Fibroblast of the aortic adventitia (primary cell): ENCODE measurements at regions not wholly inside any gene's neighbourhood (a gene's known extent, or its start where the extent isn't known, plus 50 kb on each side); places are given as distances from the start of the nearest gene placed in this dataset.
A peak's percentile ranks its signal among the peaks of the same experiment; 100 is the strongest.

ENCODE experiments used
- DNase-seq: peaks from one replicate; pipeline ENCODE4 v3.0.0-alpha.2; 2010; ENCODE audit warnings: low read depth
- H3K4me3 ChIP-seq: 2 replicates; pipeline ENCODE4 v1.5.1; 2011; ENCODE audit warnings: low read depth, mild to moderate bottlenecking, control low read depth, low read length, moderate library complexity
- CTCF ChIP-seq: IDR thresholded peaks from 2 replicates; pipeline ENCODE4 v1.5.1; 2011; ENCODE audit warnings: mild to moderate bottlenecking, low read length, control low read depth, inconsistent platforms; ENCODE audit not compliant: insufficient read depth

- TF ChIP-seq CTCF, result no peak
- peak; percentile 49 for DNase-seq
- no peak overlapping the region for H3K4me3 ChIP-seq
Observed at GRCh38 chr20:53872561-53873229, 197.7 kb downstream of the BCAS1 start.

DNA sequence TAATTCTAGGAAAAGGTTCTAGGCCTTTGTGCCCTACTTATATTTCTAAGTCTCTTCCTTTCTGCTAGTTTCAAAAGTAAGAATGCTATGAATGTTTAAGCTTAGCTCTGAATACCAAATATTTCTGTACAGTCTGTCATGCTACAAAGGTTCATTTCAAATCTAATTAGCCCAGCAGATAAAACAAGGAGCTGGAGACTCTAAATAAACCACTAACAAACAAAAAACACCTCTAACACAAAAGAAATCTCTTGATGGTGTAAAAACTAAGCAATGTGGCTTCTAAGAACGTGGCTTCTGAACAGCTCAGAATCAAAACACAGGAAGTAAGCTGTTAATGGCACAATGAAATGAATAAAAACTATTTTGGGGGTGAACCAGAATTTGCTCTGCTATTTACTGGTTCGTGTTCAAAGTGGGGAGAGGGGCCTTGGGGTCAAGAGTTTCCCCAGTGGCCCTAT is 198.3 kb downstream of the BCAS1 start:
- TF ChIP-seq CTCF, result no peak
- peak; percentile 23 for DNase-seq
- no peak overlapping the region for H3K4me3 ChIP-seq

GRCh38 chr20:53871541-53871940 is 198.9 kb downstream of the BCAS1 start:
- H3K4me3 ChIP-seq, result no peak overlapping the region
- no peak for TF ChIP-seq CTCF
- no peak for DNase-seq

DNA sequence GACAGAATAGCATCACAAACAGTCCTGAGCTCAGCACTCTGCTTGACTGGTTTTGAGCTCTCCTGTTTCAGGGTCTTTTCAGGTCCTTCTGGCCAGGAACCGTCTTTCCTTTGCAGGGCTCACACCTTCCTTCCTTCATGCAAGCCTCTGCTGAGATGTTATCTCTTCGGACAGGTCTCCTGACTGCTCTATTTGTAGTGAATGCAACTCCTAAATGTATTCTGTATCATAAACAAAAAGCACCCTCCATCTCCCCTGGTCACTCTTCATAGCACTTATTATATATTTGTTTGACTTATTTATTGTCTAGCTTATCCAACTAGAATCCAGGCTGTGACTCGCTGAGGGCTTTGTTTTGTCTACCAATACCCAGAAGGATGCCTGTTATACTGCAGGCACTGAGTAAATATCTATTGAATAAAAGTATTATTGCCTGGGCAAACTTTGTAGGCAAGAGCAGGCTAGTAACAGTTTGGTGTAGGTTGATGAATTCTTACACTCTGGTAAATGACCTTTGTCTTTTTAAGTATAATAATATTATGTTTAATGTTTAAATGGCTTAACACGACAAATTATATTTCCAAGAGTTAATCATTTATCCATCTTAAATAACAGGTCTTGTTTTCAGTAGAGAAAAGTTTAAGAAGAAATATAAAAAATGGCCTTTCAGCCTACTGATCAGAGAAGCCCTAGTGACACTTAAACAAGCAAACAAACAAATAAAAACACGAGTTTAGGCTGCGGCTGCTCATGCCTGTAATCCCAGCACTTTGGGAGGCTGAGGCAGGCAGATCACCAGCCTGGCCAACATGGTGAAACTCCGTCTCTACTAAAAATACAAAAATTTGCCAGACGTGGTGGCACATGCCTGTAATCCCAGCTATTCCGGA is 199.7 kb downstream of the BCAS1 start:
- DNase-seq, result no peak
- no peak overlapping the region for H3K4me3 ChIP-seq
- no peak for TF ChIP-seq CTCF

GRCh38 chr20:53869466-53870258 is 200.7 kb downstream of the BCAS1 start:
- peak; percentile 83 for DNase-seq
- no peak overlapping the region for H3K4me3 ChIP-seq
- peak; percentile 92 for TF ChIP-seq CTCF

GRCh38 chr20:53867741-53868351 is 202.5 kb downstream of the BCAS1 start:
- TF ChIP-seq CTCF, result no peak
- no peak overlapping the region for H3K4me3 ChIP-seq
- no peak for DNase-seq
